Activated T-helper 17 cell treated with anti-CD3 and anti-CD28 coated beads, Interleukin-2, amount 50 U/mL, for 72 hours (primary cell): ENCODE measurements at regions not wholly inside any gene's neighbourhood (a gene's known extent, or its start where the extent isn't known, plus 50 kb on each side); places are given as distances from the start of the nearest gene placed in this dataset.

Experiments
- ATAC-seq: fragments of 150-1000 bp; cut with Tn5 transposase; replicated peaks from 2 replicates; pipeline ENCODE4 v1.10.0; 2021; ENCODE audit warnings: mild to moderate bottlenecking, moderate library complexity
- H3K27ac Mint-ChIP-seq: one replicate; pipeline ENCODE4 v1.8.0; 2022; ENCODE audit warnings: mixed read lengths
- H3K27me3 Mint-ChIP-seq: one replicate; pipeline ENCODE4 v1.8.0; 2022; ENCODE audit warnings: mixed read lengths
- H3K36me3 Mint-ChIP-seq: one replicate; pipeline ENCODE4 v1.8.0; 2022; ENCODE audit warnings: low read depth, mild to moderate bottlenecking, mixed read lengths
- H3K4me1 Mint-ChIP-seq: one replicate; pipeline ENCODE4 v1.8.0; 2022; ENCODE audit warnings: mixed read lengths
- H3K4me3 Mint-ChIP-seq: one replicate; pipeline ENCODE4 v1.8.0; 2022; ENCODE audit warnings: mild to moderate bottlenecking, mixed read lengths
- H3K9me3 Mint-ChIP-seq: one replicate; pipeline ENCODE4 v1.8.0; 2022; ENCODE audit warnings: mixed read lengths

- H3K9me3 Mint-ChIP-seq: peaks cover 15% of the 10 kb centered on the region
- no peak overlapping the region for H3K27ac Mint-ChIP-seq
- H3K4me3 Mint-ChIP-seq: no peak overlapping the region
- no peaks in the 10 kb centered on the region for H3K27me3 Mint-ChIP-seq
- ATAC-seq: no peak
- H3K36me3 Mint-ChIP-seq: peaks cover 46% of the 10 kb centered on the region
- peaks cover 10% of the 10 kb centered on the region for H3K4me1 Mint-ChIP-seq
Observed at GRCh38 chr12:92582475-92582874, 120.3 kb upstream of the PLEKHG7 start.

DNA sequence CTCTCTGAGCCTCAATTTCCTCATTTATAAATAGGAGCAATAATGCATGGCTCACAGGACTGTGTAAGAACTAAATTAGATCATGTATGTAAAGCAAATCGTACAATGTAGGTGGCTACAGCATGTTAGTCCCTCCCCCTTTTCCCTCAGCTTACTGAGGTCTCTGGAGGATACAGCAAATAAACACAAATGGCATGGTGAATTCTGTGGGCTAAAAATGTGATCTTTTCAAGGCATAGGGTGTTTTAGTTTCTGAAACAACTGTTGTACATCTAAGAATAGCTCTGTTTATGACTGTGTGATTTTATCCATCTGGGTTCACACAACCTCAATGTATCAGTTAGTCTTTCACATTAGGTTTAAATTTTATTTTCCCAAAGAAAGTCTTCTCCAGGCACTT is 121.2 kb upstream of the PLEKHG7 start:
- Mint-ChIP-seq H3K27ac (no peak overlapping the region), H3K36me3 (peaks cover 46% of the 10 kb centered on the region), H3K27me3 (no peaks in the 10 kb centered on the region), H3K4me1 (peaks cover 8% of the 10 kb centered on the region), H3K9me3 (peaks cover 12% of the 10 kb centered on the region), H3K4me3 (no peak overlapping the region)
- no peak for ATAC-seq

GRCh38 chr12:92574911-92575570 is 127.7 kb upstream of the PLEKHG7 start:
- Mint-ChIP-seq H3K4me1 (peaks cover 15% of the 10 kb centered on the region), H3K4me3 (no peak overlapping the region), H3K27me3 (no peaks in the 10 kb centered on the region), H3K27ac (peak overlapping the region; percentile 25), H3K36me3 (peaks cover 3% of the 10 kb centered on the region), H3K9me3 (no peaks in the 10 kb centered on the region)
- ATAC-seq: no peak

GRCh38 chr12:92574051-92574783 is 128.6 kb upstream of the PLEKHG7 start:
- H3K27me3 Mint-ChIP-seq: no peaks in the 10 kb centered on the region
- H3K36me3 Mint-ChIP-seq: no peaks in the 10 kb centered on the region
- H3K4me1 Mint-ChIP-seq: peaks cover 15% of the 10 kb centered on the region
- H3K4me3 Mint-ChIP-seq: no peak overlapping the region
- ATAC-seq: no peak
- peak overlapping the region; percentile 75 for H3K27ac Mint-ChIP-seq
- no peaks in the 10 kb centered on the region for H3K9me3 Mint-ChIP-seq

DNA sequence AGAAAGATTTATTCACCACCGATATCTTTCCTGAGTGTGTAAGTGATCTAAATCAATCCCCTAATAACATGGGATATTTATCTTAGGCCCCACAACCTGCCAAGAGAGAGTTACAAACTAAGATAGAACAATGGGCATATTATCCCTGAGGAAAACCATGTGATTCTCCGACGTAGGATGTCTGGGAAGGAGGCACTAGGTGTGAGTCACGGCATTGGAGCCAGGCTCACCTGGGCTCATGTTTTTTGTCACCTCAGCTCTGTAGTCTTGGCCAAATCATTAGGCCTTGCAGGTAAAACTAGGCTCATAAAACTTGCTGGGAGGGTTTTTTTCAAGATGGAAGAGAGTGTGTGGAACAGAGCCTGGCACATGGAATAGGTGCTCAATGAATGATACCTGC is 129.7 kb upstream of the PLEKHG7 start:
- no peaks in the 10 kb centered on the region for H3K9me3 Mint-ChIP-seq
- H3K27ac Mint-ChIP-seq: peak overlapping the region; percentile 75
- H3K36me3 Mint-ChIP-seq: no peaks in the 10 kb centered on the region
- ATAC-seq: no peak
- H3K4me1 Mint-ChIP-seq: peaks cover 15% of the 10 kb centered on the region
- H3K27me3 Mint-ChIP-seq: no peaks in the 10 kb centered on the region
- H3K4me3 Mint-ChIP-seq: no peak overlapping the region

- ATAC-seq: no peak
- Mint-ChIP-seq H3K4me1 (peaks cover 16% of the 10 kb centered on the region), H3K9me3 (no peaks in the 10 kb centered on the region), H3K36me3 (peaks cover 10% of the 10 kb centered on the region), H3K27ac (peak overlapping the region; percentile 43), H3K4me3 (no peak overlapping the region), H3K27me3 (no peaks in the 10 kb centered on the region)
Observed at GRCh38 chr12:92571844-92572543, 130.8 kb upstream of the PLEKHG7 start.

- peaks cover 22% of the 10 kb centered on the region for H3K4me1 Mint-ChIP-seq
- H3K27ac Mint-ChIP-seq: no peak overlapping the region
- peaks cover 18% of the 10 kb centered on the region for H3K36me3 Mint-ChIP-seq
- H3K27me3 Mint-ChIP-seq: no peaks in the 10 kb centered on the region
- no peak for ATAC-seq
- no peak overlapping the region for H3K4me3 Mint-ChIP-seq
- H3K9me3 Mint-ChIP-seq: no peaks in the 10 kb centered on the region
Observed at GRCh38 chr12:92571169-92571568, 131.6 kb upstream of the PLEKHG7 start.

- Mint-ChIP-seq H3K27ac (no peak overlapping the region), H3K36me3 (peaks cover 26% of the 10 kb centered on the region), H3K27me3 (no peaks in the 10 kb centered on the region), H3K4me1 (peaks cover 19% of the 10 kb centered on the region), H3K4me3 (no peak overlapping the region), H3K9me3 (no peaks in the 10 kb centered on the region)
- ATAC-seq: peak; percentile 83
Observed at GRCh38 chr12:92570056-92570753, 132.6 kb upstream of the PLEKHG7 start.

- no peaks in the 10 kb centered on the region for H3K27me3 Mint-ChIP-seq
- peaks cover 20% of the 10 kb centered on the region for H3K4me1 Mint-ChIP-seq
- H3K36me3 Mint-ChIP-seq: peaks cover 36% of the 10 kb centered on the region
- H3K9me3 Mint-ChIP-seq: peaks cover 5% of the 10 kb centered on the region
- no peak overlapping the region for H3K27ac Mint-ChIP-seq
- H3K4me3 Mint-ChIP-seq: no peak overlapping the region
- no peak for ATAC-seq
Observed at GRCh38 chr12:92568691-92569090, 134.1 kb upstream of the PLEKHG7 start.

- Mint-ChIP-seq H3K4me3 (peak overlapping the region; percentile 26), H3K27ac (peak overlapping the region; percentile 44), H3K9me3 (peaks cover 10% of the 10 kb centered on the region), H3K4me1 (peaks cover 24% of the 10 kb centered on the region), H3K27me3 (no peaks in the 10 kb centered on the region), H3K36me3 (peaks cover 54% of the 10 kb centered on the region)
- ATAC-seq: peak; percentile 69
Observed at GRCh38 chr12:92566448-92567019, 136.3 kb upstream of the PLEKHG7 start.

DNA sequence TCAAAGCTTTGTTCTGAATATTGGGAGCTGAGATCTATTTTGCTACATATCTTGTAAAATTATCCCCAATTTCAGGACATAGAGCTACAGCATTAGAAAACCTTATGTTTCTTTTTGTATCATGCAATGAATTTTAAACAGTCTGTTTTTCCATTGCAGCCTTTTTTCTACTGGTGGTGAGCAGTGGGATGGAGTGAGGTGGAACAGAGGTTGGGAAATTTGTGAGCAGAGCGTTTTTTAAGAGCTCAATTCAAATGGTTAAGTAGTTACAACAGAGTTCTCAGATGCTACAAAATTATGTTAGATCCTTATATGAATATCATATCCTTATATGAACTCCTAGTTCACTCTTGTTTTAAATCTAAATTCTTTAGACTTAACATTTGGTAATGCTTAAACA is 139.0 kb upstream of the PLEKHG7 start:
- Mint-ChIP-seq H3K9me3 (peaks cover 10% of the 10 kb centered on the region), H3K27ac (peak overlapping the region; percentile 25), H3K4me3 (peak overlapping the region; percentile 23), H3K27me3 (no peaks in the 10 kb centered on the region), H3K36me3 (peaks cover 75% of the 10 kb centered on the region), H3K4me1 (peaks cover 27% of the 10 kb centered on the region)
- no peak for ATAC-seq

DNA sequence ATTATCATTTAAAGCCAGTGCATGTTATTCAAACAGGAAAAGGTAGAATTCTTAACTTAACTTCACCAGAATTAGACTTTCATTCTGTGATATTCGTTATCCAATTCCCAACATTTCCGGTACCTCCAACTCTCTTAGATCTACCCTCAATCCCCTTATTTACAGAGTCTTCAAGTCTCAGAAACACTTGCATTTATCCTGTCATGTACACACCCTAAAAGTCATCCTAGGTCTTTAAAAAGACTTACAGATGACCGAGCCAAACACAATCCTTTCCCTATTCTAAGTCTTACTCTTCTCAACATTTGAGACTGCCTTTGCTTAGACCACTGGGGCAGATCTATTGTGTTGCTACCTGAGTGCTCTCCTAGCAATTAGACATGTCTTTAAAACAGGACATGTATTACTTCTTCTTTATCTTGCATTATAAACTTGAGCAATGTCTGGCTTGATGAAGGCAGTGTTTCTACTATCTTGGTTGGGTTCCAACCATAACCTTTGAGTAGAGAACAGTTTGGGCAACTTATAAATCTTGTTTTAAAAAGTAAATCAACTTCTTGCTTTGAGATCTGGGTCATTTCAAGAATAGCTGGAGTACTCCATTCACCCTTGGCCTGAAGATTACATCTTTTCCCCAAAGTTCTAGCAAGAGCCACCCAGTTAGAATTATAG is 140.6 kb upstream of the PLEKHG7 start:
- H3K9me3 Mint-ChIP-seq: peaks cover 11% of the 10 kb centered on the region
- H3K27ac Mint-ChIP-seq: peak overlapping the region; percentile 23
- H3K36me3 Mint-ChIP-seq: peaks cover 81% of the 10 kb centered on the region
- no peaks in the 10 kb centered on the region for H3K27me3 Mint-ChIP-seq
- ATAC-seq: no peak
- H3K4me3 Mint-ChIP-seq: no peak overlapping the region
- peaks cover 32% of the 10 kb centered on the region for H3K4me1 Mint-ChIP-seq

DNA sequence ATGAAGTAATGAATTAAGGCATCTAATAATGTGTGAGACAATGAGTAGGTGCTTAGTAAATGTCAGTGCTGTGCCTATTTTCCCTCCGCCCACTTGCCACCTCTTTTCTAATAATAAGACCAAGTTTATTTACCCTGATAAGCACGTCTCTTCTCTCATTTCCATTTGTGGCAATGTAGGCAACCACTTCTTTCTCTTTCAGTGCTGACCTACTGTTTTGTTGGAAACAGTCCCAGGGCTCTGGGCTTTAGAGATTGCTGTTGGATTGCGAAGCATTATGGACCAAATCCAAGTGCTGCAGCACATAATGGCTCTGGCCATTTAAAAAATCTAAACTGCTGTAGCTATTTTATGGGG is 141.3 kb upstream of the PLEKHG7 start:
- Mint-ChIP-seq H3K27ac (peak overlapping the region; percentile 23), H3K4me1 (peaks cover 33% of the 10 kb centered on the region), H3K4me3 (no peak overlapping the region), H3K9me3 (peaks cover 15% of the 10 kb centered on the region), H3K27me3 (no peaks in the 10 kb centered on the region), H3K36me3 (peaks cover 81% of the 10 kb centered on the region)
- peak; percentile 8 for ATAC-seq
